SH-SY5Y (cell line): ENCODE measurements at regions not wholly inside any gene's neighbourhood (a gene's known extent, or its start where the extent isn't known, plus 50 kb on each side); places are given as distances from the start of the nearest gene placed in this dataset.

Experiments
- GATA2 ChIP-seq: IDR thresholded peaks from 2 replicates; pipeline ENCODE4 v1.6.1; 2011; ENCODE audit warnings: mild to moderate bottlenecking, low read depth, low read length
- GATA3 ChIP-seq: IDR thresholded peaks from 2 replicates; pipeline ENCODE4 v1.6.1; 2011; ENCODE audit warnings: low read depth, mild to moderate bottlenecking, low read length, moderate library complexity

DNA sequence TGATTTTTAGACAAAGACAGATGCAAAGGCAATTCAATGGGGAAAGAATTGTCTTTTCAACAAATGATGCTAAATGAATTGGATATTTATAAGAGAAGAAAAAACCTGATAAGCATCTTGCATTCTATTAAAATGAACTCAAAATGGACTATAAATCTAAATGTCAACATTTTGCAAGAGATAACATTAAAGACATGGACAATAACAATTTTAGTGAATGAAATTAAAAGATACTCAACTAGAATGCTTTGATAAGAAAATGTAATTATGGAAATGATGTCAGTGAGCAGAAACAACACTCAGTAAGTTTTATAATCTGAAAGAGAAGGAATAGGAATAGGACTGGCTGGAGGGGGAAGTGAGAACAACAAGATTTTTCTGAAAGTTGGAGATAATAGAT is 421.7 kb downstream of the C6orf118 start:
- TF ChIP-seq GATA2 = no peak
- peak; percentile 55; the same call in 1 of the 2 replicates for TF ChIP-seq GATA3
